ENCODE measurements at regions not wholly inside any gene's neighbourhood (a gene's known extent, or its start where the extent isn't known, plus 50 kb on each side); places are given as distances from the start of the nearest gene placed in this dataset.

- TF ChIP-seq CTCF (IDR thresholded peaks at IDR 0.05; ENCODE audit: borderline replicate concordance, insufficient read depth, low read depth, low read length): no peak
Observed at GRCh38 chr2:219714681-219715400, 87.4 kb downstream of the SLC4A3 start.

DNA sequence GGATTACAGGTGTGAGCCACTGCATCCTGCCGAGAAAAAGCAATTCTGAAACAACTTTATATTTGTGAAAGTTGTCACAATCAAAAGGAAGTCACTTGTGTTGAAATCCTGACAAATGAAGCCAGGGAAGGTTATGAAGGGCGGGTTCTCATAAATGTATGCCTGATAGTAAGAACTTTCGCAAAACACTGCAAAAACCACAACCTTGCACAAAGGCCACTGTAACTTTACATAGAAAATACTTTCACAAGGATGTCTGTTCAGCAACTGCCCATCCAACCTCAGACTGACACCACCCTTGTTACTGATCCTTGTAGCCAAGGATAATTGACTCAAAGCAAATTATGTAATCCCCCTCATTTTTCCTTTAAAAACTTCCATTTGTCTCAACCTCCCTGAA, 90.6 kb downstream of the SLC4A3 start:
- no peak for TF ChIP-seq CTCF (IDR thresholded peaks at IDR 0.05; ENCODE audit: borderline replicate concordance, insufficient read depth, low read depth, low read length)

More at GRCh38 chr2:219714681-219715400, 87.4 kb downstream of the SLC4A3 start:
- no peak overlapping the region for H3K4me3 ChIP-seq (ENCODE audit: low read depth, low read length)

DNA sequence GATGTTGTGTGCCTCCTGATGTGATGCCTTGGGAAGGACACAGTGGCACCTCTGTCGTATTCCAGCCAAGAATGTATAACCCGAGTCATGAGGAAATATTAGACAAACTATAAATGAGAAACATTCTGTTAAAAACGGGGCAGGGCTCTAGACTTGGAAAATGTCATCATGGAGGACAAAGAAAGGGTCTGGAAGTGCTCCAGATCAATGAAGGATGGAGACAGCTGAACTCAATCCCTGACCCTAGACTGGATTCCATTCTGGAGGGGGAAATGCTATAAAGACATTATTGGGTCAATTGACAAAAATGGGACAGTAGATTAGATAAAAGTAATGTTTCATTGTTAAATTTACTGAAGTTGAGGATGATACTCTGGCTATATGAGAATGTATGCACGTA, 92.1 kb downstream of the SLC4A3 start:
- no peak overlapping the region for H3K4me3 ChIP-seq (ENCODE audit: low read depth, low read length)
- no peak for TF ChIP-seq CTCF (IDR thresholded peaks at IDR 0.05; ENCODE audit: borderline replicate concordance, insufficient read depth, low read depth, low read length)

More for the DNA sequence above, 90.6 kb downstream of the SLC4A3 start:
- H3K4me3 ChIP-seq (ENCODE audit: low read depth, low read length): no peak overlapping the region

GRCh38 chr2:219720956-219721355, 93.5 kb downstream of the SLC4A3 start:
- TF ChIP-seq CTCF (IDR thresholded peaks at IDR 0.05; ENCODE audit: borderline replicate concordance, insufficient read depth, low read depth, low read length): no peak
- H3K4me3 ChIP-seq (ENCODE audit: low read depth, low read length): no peak overlapping the region

DNA sequence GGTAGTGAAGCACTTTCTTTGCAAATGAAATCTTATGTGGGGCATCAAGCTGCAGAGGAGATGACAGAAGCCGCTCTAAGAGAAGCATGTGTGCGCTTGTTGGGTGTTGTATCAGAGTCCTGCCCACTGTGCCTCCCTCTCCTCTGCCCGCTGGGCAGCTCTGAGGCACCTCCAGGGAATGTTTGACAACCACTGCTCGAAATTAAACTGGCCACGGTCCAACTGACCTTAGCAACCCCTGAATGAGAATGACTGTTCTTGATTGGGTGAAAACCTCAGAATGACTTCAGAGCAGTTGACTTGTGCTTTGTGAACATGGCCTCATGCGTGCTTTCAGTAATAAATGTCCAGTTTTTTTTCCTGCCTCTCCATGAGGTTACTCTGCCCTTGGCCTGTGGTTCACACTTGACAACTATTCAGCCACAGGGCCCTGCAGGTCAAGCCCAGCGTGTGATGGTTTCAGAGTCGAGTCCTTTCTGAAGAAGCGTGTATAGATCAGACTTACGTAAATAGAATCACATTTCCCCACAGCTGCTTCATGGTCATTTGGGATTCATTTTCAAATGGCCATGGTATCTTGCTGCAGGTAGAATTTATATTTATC, 94.9 kb downstream of the SLC4A3 start:
- no peak overlapping the region for H3K4me3 ChIP-seq (ENCODE audit: low read depth, low read length)
- TF ChIP-seq CTCF (IDR thresholded peaks at IDR 0.05; ENCODE audit: borderline replicate concordance, insufficient read depth, low read depth, low read length): no peak

DNA sequence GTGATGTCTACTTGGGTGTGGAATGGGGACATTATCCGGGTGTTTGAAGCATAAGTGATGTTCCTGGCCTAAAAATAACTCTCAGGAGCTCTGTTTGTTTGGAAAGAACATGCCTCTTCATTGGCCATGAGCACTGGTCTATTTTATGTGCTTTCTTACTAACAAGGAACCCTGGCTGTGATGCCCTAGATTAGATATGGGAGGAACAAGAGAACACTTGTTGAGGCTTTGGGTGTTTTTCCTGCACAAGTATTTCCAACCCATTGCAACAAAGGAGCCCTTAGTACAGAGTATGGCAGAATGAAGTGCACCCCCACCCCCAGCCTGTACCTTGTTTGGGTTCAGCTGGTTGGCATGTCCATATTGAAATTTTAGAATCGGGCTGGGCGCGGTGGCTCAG, 95.9 kb downstream of the SLC4A3 start:
- no peak overlapping the region for H3K4me3 ChIP-seq (ENCODE audit: low read depth, low read length)
- no peak for TF ChIP-seq CTCF (IDR thresholded peaks at IDR 0.05; ENCODE audit: borderline replicate concordance, insufficient read depth, low read depth, low read length)

DNA sequence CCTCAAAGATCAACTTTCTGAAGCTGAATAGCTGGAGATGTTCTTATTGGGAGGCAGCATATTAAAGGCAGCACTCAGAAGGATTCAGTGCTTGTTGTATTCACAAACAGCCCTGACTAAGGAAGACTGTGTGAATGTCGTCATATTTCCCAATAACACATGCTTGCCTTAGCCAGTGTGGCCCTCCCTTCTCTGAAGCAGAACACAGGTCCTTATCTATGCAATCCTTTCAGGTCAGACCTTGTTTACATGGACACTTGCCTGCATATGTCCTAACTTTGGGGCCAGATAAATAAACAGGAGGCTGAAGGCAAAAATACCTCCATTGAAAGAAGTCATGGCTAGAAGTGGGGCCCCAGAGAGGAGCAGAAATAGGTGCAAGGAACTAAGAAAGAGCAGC, 97.2 kb downstream of the SLC4A3 start:
- no peak for TF ChIP-seq CTCF (IDR thresholded peaks at IDR 0.05; ENCODE audit: borderline replicate concordance, insufficient read depth, low read depth, low read length)
- no peak overlapping the region for H3K4me3 ChIP-seq (ENCODE audit: low read depth, low read length)

All from GM12875 (cell line).